ENCODE measurements at regions not wholly inside any gene's neighbourhood (a gene's known extent, or its start where the extent isn't known, plus 50 kb on each side); places are given as distances from the start of the nearest gene placed in this dataset.

DNA sequence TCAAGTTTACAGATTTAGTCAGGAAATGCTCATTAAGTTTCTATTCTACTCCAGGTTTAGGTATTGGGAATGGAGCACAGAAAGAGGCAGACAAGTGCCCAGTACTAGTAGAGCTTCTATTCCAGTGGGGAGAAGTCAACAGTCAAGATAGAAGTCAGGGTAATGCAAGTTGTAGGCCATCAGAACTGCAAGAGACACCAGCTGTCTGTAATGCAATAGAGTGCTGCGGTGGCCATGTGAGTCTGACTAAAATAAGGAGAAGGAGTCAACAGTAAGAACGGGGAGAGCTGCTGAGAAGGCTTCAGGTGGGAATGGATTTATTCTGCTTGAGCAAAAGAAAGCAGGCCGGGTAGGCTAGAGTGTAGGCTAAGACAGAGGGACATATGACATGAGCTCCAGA lies 515.0 kb downstream of the QKI start:
- no peak for DNase-seq (ENCODE audit: low read depth)
- no peak overlapping the region for H3K4me3 ChIP-seq (ENCODE audit: low read depth, low read length)
- TF ChIP-seq, protein P1, sequence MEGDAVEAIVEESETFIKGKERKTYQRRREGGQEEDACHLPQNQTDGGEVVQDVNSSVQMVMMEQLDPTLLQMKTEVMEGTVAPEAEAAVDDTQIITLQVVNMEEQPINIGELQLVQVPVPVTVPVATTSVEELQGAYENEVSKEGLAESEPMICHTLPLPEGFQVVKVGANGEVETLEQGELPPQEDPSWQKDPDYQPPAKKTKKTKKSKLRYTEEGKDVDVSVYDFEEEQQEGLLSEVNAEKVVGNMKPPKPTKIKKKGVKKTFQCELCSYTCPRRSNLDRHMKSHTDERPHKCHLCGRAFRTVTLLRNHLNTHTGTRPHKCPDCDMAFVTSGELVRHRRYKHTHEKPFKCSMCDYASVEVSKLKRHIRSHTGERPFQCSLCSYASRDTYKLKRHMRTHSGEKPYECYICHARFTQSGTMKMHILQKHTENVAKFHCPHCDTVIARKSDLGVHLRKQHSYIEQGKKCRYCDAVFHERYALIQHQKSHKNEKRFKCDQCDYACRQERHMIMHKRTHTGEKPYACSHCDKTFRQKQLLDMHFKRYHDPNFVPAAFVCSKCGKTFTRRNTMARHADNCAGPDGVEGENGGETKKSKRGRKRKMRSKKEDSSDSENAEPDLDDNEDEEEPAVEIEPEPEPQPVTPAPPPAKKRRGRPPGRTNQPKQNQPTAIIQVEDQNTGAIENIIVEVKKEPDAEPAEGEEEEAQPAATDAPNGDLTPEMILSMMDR (IDR thresholded peaks at IDR 0.05; ENCODE audit: low read depth, low read length, missing control alignments) = no peak

DNA sequence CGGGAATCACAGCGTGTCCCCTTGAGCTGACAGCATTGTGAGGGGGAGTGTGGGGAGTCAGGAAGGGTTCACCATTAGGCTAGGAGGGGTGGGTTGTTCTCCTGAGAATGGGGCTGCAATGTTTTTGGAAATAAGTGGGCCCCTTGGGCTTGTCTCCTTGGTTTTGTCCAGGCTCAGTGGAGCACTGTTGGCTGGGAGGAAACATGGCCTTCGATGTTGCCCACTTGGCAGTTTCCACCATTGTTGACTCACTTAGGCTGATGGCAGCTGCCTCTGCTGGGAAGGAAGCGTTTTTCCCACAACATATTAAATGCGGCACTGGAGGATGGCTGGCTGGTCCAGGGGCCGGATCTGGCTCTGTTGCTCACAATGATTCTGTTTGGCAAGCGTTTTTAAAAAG lies 512.1 kb downstream of the QKI start:
- TF ChIP-seq, protein P1 (IDR thresholded peaks at IDR 0.05; ENCODE audit: low read depth, low read length, missing control alignments) = no peak
- no peak for DNase-seq (ENCODE audit: low read depth)
- no peak overlapping the region for H3K4me3 ChIP-seq (ENCODE audit: low read depth, low read length)

DNA sequence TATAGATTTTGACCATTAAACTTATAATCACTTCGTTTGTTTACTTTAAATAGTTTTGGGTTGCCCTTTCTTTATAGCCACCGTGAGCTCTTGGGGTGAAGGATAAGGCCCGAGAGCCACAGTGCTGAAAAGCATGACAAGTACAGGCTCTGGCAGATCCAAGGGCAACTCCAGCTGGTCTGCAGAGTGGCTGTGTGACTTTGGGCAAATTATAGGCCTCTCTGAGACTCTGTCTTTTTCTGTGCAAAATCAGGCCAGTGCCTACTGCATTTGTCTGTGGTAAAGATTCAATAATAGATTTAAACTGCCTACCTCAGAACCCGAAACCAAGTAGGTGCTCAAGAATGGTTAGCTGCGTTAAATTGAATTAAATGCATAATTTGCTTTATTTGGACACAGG lies 511.3 kb downstream of the QKI start:
- TF ChIP-seq, protein P1 (IDR thresholded peaks at IDR 0.05; ENCODE audit: low read depth, low read length, missing control alignments) = no peak
- H3K4me3 ChIP-seq (ENCODE audit: low read depth, low read length) = no peak overlapping the region
- DNase-seq (ENCODE audit: low read depth) = no peak

DNA sequence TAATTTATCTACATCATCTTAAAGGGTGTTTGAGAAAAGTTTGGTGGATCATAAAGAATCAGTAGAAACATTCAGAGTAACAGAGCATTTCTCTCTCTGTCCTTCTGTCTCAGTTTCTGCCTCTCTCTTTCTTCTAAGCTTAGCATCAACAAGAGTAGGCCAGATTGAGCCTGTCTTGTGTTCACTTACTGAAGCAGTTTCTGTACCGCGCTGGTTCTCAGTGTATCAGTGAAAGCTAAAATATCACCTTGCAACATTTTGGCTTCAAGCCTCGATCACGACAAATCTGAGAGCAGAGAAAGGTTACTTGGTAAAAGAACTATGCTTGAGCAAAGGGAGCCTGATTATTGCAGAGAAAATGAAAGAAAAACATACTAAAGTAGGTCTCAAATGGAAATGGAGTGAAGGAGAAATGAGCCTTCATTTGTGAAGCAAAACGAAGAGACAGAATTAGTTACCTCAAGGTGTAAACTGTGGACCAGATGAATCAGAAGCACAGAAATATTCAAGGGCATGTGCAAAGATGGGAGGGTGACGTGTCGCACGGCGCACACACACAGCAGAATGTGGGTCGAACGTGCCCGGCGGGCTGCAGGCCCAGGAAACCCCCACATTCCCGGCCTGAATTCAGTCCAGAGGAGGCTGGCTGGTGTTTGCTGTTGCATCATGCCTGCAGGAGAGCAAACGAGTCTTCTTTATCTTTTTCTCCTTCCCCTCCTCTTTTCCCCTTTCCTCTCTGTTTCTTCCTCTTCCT lies 509.3 kb downstream of the QKI start:
- DNase-seq (ENCODE audit: low read depth) = no peak
- H3K4me3 ChIP-seq (ENCODE audit: low read depth, low read length) = no peak overlapping the region
- TF ChIP-seq, protein P1 (IDR thresholded peaks at IDR 0.05; ENCODE audit: low read depth, low read length, missing control alignments) = no peak

DNA sequence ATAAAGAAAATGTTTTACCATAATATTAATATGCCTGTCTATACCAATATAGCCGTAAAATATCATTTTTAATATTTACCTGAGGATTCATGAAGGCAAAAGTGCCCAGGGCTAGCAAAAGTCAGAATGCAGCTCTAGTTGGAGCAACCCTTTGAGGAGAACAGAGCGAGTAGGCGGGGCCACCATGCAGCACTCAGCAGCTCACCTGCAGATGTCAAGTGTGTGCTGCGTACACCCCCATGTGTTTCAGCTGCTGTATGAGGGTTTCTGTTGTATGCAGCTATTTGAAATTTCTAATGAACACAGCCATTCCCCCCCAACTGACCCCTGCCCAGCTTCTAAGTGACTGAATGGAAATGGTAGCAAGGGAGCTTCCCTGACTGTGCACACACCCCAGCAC lies 508.0 kb downstream of the QKI start:
- TF ChIP-seq, protein P1 (IDR thresholded peaks at IDR 0.05; ENCODE audit: low read depth, low read length, missing control alignments) = no peak
- H3K4me3 ChIP-seq (ENCODE audit: low read depth, low read length) = no peak overlapping the region
- no peak for DNase-seq (ENCODE audit: low read depth)

DNA sequence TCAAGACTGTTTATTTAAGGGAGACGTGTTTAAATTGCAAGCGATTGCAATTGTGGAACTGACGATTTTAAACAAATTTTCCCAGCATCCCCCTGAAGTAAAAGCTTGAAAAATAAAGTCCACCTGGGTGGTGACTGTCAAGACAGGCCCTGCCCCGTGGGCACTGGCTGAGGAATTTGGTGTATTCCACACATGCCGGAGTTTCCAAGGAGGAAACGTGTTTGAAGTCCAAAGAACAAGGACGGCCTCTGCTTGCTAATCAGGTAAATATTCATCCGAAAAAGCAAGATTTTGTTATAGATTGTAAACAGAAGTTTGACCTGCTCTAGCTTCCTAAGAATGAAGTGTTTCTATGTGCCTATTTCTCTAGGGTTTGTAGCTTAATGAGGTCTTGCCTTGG lies 505.1 kb downstream of the QKI start:
- no peak for DNase-seq (ENCODE audit: low read depth)
- TF ChIP-seq, protein P1 (IDR thresholded peaks at IDR 0.05; ENCODE audit: low read depth, low read length, missing control alignments) = no peak
- no peak overlapping the region for H3K4me3 ChIP-seq (ENCODE audit: low read depth, low read length)

Measured in GM12864 (cell line).